Parathyroid adenoma (tissue), 2 donors: ENCODE measurements at regions not wholly inside any gene's neighbourhood (a gene's known extent, or its start where the extent isn't known, plus 50 kb on each side); places are given as distances from the start of the nearest gene placed in this dataset.

Experiments
- H2AFZ ChIP-seq: fragments of 300-600 bp; sonication (generic); one replicate; pipeline ENCODE4 v1.7.0; 2017; ENCODE audit warnings: antibody characterized with exemption, mild to moderate bottlenecking
- H3K27ac ChIP-seq: fragments of 300-600 bp; sonication (generic); one replicate; pipeline ENCODE4 v1.7.0; 2017
- H3K27me3 ChIP-seq: fragments of 300-600 bp; sonication (generic); one replicate; pipeline ENCODE4 v1.7.0; 2017; ENCODE audit warnings: low read length; ENCODE audit not compliant: control insufficient read depth, insufficient read depth
- H3K36me3 ChIP-seq: fragments of 300-600 bp; sonication (generic); one replicate; pipeline ENCODE4 v1.7.0; 2017; ENCODE audit warnings: low read length; ENCODE audit not compliant: control insufficient read depth, insufficient read depth
- H3K4me1 ChIP-seq: fragments of 300-600 bp; sonication (generic); one replicate; pipeline ENCODE4 v1.7.0; 2017; ENCODE audit warnings: control low read depth
- H3K4me2 ChIP-seq: fragments of 300-600 bp; sonication (generic); one replicate; pipeline ENCODE4 v1.7.0; 2017; ENCODE audit warnings: low read length
- H3K4me3 ChIP-seq: fragments of 300-600 bp; sonication (generic); one replicate; pipeline ENCODE4 v1.7.0; 2017; ENCODE audit warnings: low read depth, low read length
- H3K79me2 ChIP-seq: fragments of 300-600 bp; sonication (generic); one replicate; pipeline ENCODE4 v1.7.0; 2017; ENCODE audit warnings: control low read depth
- H3K9ac ChIP-seq: fragments of 300-600 bp; sonication (generic); one replicate; pipeline ENCODE4 v1.7.0; 2017; ENCODE audit warnings: mild to moderate bottlenecking
- H3K9me3 ChIP-seq: fragments of 300-600 bp; sonication (generic); one replicate; pipeline ENCODE4 v1.7.0; 2017; ENCODE audit warnings: low read length; ENCODE audit not compliant: control insufficient read depth
- TF ChIP-seq, protein P1 (sequence below): fragments of 300-600 bp; sonication (generic); IDR thresholded peaks from one replicate; pipeline ENCODE4 v1.7.0; 2017; ENCODE audit warnings: antibody characterized with exemption, mild to moderate bottlenecking
- donor health status: primary hyperparathyroidism.

GRCh38 chr16:64468515-64469090 is 653.3 kb downstream of the CDH11 start:
- no peaks in the 10 kb centered on the region for H3K4me1 ChIP-seq
- no peak overlapping the region for H3K4me3 ChIP-seq
- H3K79me2 ChIP-seq, result no peaks in the 10 kb centered on the region
- H3K27me3 ChIP-seq, result no peaks in the 10 kb centered on the region
- TF ChIP-seq, protein P1, sequence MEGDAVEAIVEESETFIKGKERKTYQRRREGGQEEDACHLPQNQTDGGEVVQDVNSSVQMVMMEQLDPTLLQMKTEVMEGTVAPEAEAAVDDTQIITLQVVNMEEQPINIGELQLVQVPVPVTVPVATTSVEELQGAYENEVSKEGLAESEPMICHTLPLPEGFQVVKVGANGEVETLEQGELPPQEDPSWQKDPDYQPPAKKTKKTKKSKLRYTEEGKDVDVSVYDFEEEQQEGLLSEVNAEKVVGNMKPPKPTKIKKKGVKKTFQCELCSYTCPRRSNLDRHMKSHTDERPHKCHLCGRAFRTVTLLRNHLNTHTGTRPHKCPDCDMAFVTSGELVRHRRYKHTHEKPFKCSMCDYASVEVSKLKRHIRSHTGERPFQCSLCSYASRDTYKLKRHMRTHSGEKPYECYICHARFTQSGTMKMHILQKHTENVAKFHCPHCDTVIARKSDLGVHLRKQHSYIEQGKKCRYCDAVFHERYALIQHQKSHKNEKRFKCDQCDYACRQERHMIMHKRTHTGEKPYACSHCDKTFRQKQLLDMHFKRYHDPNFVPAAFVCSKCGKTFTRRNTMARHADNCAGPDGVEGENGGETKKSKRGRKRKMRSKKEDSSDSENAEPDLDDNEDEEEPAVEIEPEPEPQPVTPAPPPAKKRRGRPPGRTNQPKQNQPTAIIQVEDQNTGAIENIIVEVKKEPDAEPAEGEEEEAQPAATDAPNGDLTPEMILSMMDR, result no peak
- no peak overlapping the region for H3K9ac ChIP-seq
- no peak overlapping the region for H3K4me2 ChIP-seq
- H2AFZ ChIP-seq, result no peak overlapping the region
- H3K9me3 ChIP-seq, result no peaks in the 10 kb centered on the region
- H3K27ac ChIP-seq, result no peak overlapping the region
- no peaks in the 10 kb centered on the region for H3K36me3 ChIP-seq

GRCh38 chr16:64459821-64460220 is 662.0 kb downstream of the CDH11 start:
- TF ChIP-seq, protein P1, result no peak
- no peaks in the 10 kb centered on the region for H3K27me3 ChIP-seq
- no peak overlapping the region for H3K4me3 ChIP-seq
- no peaks in the 10 kb centered on the region for H3K9me3 ChIP-seq
- H3K4me1 ChIP-seq, result no peaks in the 10 kb centered on the region
- no peaks in the 10 kb centered on the region for H3K79me2 ChIP-seq
- no peak overlapping the region for H2AFZ ChIP-seq
- H3K9ac ChIP-seq, result no peak overlapping the region
- H3K27ac ChIP-seq, result no peak overlapping the region
- H3K4me2 ChIP-seq, result no peak overlapping the region
- no peaks in the 10 kb centered on the region for H3K36me3 ChIP-seq

DNA sequence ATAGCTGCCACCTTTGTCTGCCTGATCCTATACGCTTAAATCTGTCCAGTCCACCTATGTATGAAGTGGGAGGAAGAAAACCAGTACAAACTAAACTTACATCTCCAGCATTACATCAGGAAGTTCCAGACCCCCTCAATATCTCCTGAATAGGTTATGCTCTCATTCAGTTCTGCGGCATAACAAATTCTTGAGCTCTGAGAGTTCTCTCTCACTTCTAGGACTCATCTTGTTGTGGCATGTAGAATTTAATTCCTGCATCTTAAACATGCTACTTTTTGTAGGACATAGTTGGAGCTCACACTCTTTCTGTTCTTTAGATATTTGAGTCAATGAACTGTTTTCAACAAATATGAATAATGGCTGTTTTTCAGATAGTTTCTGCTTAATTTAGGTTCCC is 662.5 kb downstream of the CDH11 start:
- no peak overlapping the region for H3K4me3 ChIP-seq
- no peak overlapping the region for H2AFZ ChIP-seq
- H3K9me3 ChIP-seq, result no peaks in the 10 kb centered on the region
- TF ChIP-seq, protein P1, result no peak
- no peaks in the 10 kb centered on the region for H3K27me3 ChIP-seq
- no peak overlapping the region for H3K27ac ChIP-seq
- no peak overlapping the region for H3K9ac ChIP-seq
- no peaks in the 10 kb centered on the region for H3K4me1 ChIP-seq
- H3K79me2 ChIP-seq, result no peaks in the 10 kb centered on the region
- H3K4me2 ChIP-seq, result no peak overlapping the region
- no peaks in the 10 kb centered on the region for H3K36me3 ChIP-seq

GRCh38 chr16:64455275-64455674 is 666.6 kb downstream of the CDH11 start:
- no peaks in the 10 kb centered on the region for H3K9me3 ChIP-seq
- H3K27ac ChIP-seq, result no peak overlapping the region
- no peaks in the 10 kb centered on the region for H3K4me1 ChIP-seq
- no peak overlapping the region for H2AFZ ChIP-seq
- no peaks in the 10 kb centered on the region for H3K36me3 ChIP-seq
- H3K9ac ChIP-seq, result no peak overlapping the region
- no peaks in the 10 kb centered on the region for H3K79me2 ChIP-seq
- no peaks in the 10 kb centered on the region for H3K27me3 ChIP-seq
- no peak overlapping the region for H3K4me2 ChIP-seq
- H3K4me3 ChIP-seq, result no peak overlapping the region
- TF ChIP-seq, protein P1, result no peak

DNA sequence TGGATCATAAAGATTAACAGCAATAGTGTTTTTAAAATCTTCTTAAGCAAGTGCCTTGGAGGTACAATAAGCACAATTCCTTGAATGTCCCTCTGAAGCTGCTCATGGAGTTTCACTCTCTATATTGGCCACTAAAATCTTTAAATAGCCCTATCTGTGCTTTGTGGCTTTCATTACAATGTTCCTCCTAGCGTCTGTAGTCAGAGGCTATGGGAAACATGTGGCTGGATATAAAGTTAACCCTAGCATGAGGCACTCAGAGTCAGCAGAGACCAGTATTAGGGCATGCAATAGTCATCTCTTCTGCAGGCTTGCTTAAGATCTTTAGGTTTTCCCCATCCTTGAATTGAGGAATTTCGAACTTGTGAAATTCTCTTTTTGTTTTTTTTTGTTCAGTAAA is 668.2 kb downstream of the CDH11 start:
- Histone ChIP-seq H3K4me1 (no peaks in the 10 kb centered on the region), H3K9ac (no peak overlapping the region), H3K27ac (no peak overlapping the region), H3K4me3 (no peak overlapping the region), H3K27me3 (no peaks in the 10 kb centered on the region), H3K36me3 (no peaks in the 10 kb centered on the region), H3K79me2 (no peaks in the 10 kb centered on the region), H3K9me3 (no peaks in the 10 kb centered on the region), H2AFZ (no peak overlapping the region), H3K4me2 (no peak overlapping the region)
- TF ChIP-seq, protein P1, result no peak
